A549 (cell line): ENCODE measurements at regions not wholly inside any gene's neighbourhood (a gene's known extent, or its start where the extent isn't known, plus 50 kb on each side); places are given as distances from the start of the nearest gene placed in this dataset.

ENCODE experiments used
- ATAC-seq, 2 experiments: fragments of 200-7000 bp in 1 of 2; fragments of >200 bp in 1 of 2; cut with Nextera tagmentation in 1 of 2; cut with Tn5 transposase in 1 of 2; 3 replicates each; pipeline versions ENCODE4 v1.8.0 to v1.9.1; 2018 to 2020; ENCODE audit warnings: mild to moderate bottlenecking in 1 of 2, moderate library complexity in 1 of 2
- CTCF ChIA-PET: fragments of 300-600 bp; sonication (Branson Sonifier 250); formaldehyde crosslinking; extraction: SDS; loops from one replicate; lab custom pipeline; 2021; ENCODE audit warnings: antibody characterized with exemption, inconsistent platforms; lab: Yijun Ruan, JAX
- POLR2A ChIA-PET: fragments of 350-600 bp; formaldehyde crosslinking; extraction: SDS; loops from one replicate; lab custom pipeline; 2021; ENCODE audit warnings: antibody characterized with exemption, inconsistent platforms; lab: Yijun Ruan, JAX
- DNase-seq, 2 experiments: peaks; one replicate each; pipeline versions ENCODE4 v3.0.0 to v3.0.0-alpha.2; 2011 to 2016; ENCODE audit warnings: low read depth in 1 of 2, low spot score in 1 of 2
- FAIRE-seq: peaks from 2 replicates; lab custom pipeline; 2011; peaks lifted over from hg19 to GRCh38; lab: Jason Lieb, UNC
- H3K27ac ChIP-seq, 2 experiments: fragments of >200 bp; sonication (Bioruptor Twin); formaldehyde crosslinking; 3 replicates each; pipeline ENCODE4 v1.5.1; 2016 to 2017
- H3K4me1 ChIP-seq: fragments of >200 bp; sonication (Bioruptor Twin); formaldehyde crosslinking; 3 replicates; pipeline ENCODE4 v1.6.1; 2016
- H3K4me2 ChIP-seq: fragments of >200 bp; sonication (Bioruptor Twin); formaldehyde crosslinking; 3 replicates; pipeline ENCODE4 v1.6.1; 2016
- H3K4me3 ChIP-seq: fragments of >200 bp; sonication (Bioruptor Twin); formaldehyde crosslinking; 3 replicates; pipeline ENCODE4 v1.5.1; 2016
- H3K9me3 ChIP-seq: fragments of >200 bp; sonication (Bioruptor Twin); formaldehyde crosslinking; 3 replicates; pipeline ENCODE4 v1.6.1; 2016
- CEBPB ChIP-seq, 2 experiments: fragments of >200 bp in 1 of 2; sonication (Bioruptor Twin) in 1 of 2; formaldehyde crosslinking in 1 of 2; IDR thresholded peaks; 2 replicates each; pipeline ENCODE4 v1.6.1; 2012 to 2016
- FOSB ChIP-seq: fragments of 250-450 bp; sonication (Bioruptor Pico); IDR thresholded peaks from 2 replicates; pipeline ENCODE4 v1.5.0; 2020; ENCODE audit warnings: mild to moderate bottlenecking, moderate library complexity
- GATA3 ChIP-seq: IDR thresholded peaks from 2 replicates; pipeline ENCODE4 v1.6.1; 2012; ENCODE audit warnings: borderline replicate concordance
- HOXB13 ChIP-seq: fragments of 250-450 bp; sonication (Bioruptor Pico); IDR thresholded peaks from 2 replicates; pipeline ENCODE4 v1.5.0; 2020; ENCODE audit warnings: low read depth, mild to moderate bottlenecking, moderate library complexity
- HOXB5 ChIP-seq: fragments of 250-450 bp; sonication (Bioruptor Pico); IDR thresholded peaks from 2 replicates; pipeline ENCODE4 v1.5.0; 2020; ENCODE audit warnings: mild to moderate bottlenecking, moderate library complexity
- JUN ChIP-seq, 2 experiments: fragments of >200 bp; sonication (Bioruptor Twin); formaldehyde crosslinking; IDR thresholded peaks; 2 replicates in 1 of 2; 3 replicates in 1 of 2; pipeline ENCODE4 v1.6.1; 2016 to 2017
- KDM5A ChIP-seq: fragments of 200-600 bp; sonication (generic); IDR thresholded peaks from 2 replicates; pipeline ENCODE4 v1.6.1; 2016; ENCODE audit warnings: antibody characterized with exemption, mild to moderate bottlenecking
- MYC ChIP-seq: IDR thresholded peaks from 2 replicates; pipeline ENCODE4 v1.6.1; 2012; ENCODE audit warnings: mild to moderate bottlenecking, inconsistent platforms, low read length, improper control_type of control experiment, borderline replicate concordance
- POLR2A ChIP-seq: IDR thresholded peaks from 2 replicates; pipeline ENCODE4 v1.6.1; 2012; ENCODE audit warnings: mild to moderate bottlenecking, low read length
- SREBF2 ChIP-seq: fragments of 450-650 bp; IDR thresholded peaks from 2 replicates; pipeline ENCODE4 v1.6.1; 2014; ENCODE audit warnings: mild to moderate bottlenecking, moderate library complexity
- ZNF302 ChIP-seq: fragments of 250-450 bp; sonication (Bioruptor Pico); IDR thresholded peaks from 2 replicates; pipeline ENCODE4 v1.9.0; 2021; ENCODE audit warnings: inconsistent platforms, mild to moderate bottlenecking, moderate library complexity
- WGBS: methylation state at CpG from one replicate; pipeline ENCODE4 v1.1.6; 2017; ENCODE audit errors: missing lambda C conversion rate; 5-methylcytosine and 5-hydroxymethylcytosine counted together
- TF ChIP-seq, protein P1 (sequence below): fragments of 250-450 bp; sonication (Bioruptor Pico); IDR thresholded peaks from 2 replicates; pipeline ENCODE4 v1.5.0; 2021; ENCODE audit warnings: mild to moderate bottlenecking, moderate library complexity, borderline replicate concordance
- TF ChIP-seq, protein P2 (sequence below): fragments of >200 bp; sonication (Bioruptor Twin); formaldehyde crosslinking; IDR thresholded peaks from 2 replicates; pipeline ENCODE4 v1.6.1; 2016
- TF ChIP-seq, protein P3 (sequence below): fragments of 450-650 bp; IDR thresholded peaks from 2 replicates; pipeline ENCODE4 v1.6.1; 2014; ENCODE audit warnings: antibody characterized with exemption
- TF ChIP-seq, protein P4 (sequence below): fragments of 250-450 bp; sonication (Bioruptor Pico); IDR thresholded peaks from 2 replicates; pipeline ENCODE4 v1.5.0; 2020; ENCODE audit warnings: low read depth, mild to moderate bottlenecking, moderate library complexity
- TF ChIP-seq, protein P5 (sequence below): IDR thresholded peaks from 2 replicates; pipeline ENCODE4 v1.6.1; 2012; ENCODE audit warnings: low read depth, borderline replicate concordance
- TF ChIP-seq, protein P6 (sequence below): fragments of >200 bp; sonication (Bioruptor Twin); formaldehyde crosslinking; IDR thresholded peaks from 3 replicates; pipeline ENCODE4 v1.5.1; 2016
- TF ChIP-seq, protein P7 (sequence below): IDR thresholded peaks from 2 replicates; pipeline ENCODE4 v1.6.1; 2012

DNA sequence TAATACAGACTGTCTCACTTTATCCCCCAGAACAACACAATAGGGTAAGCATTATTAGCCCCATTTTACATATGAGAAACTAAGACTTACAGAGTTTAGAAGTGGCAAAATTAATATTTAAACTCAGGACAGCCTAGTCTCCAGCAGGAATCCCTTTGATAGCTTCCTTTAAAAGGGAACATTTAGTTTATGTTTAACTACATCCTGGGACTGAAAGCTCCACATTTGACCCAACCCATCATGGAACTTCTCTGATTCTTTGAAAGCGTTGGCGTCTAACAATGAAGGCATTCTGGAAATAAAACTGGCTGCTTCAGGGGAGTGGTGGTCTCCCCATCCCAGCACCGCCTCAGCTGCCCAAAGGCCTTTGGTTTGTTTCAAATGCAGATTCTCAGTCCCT is 250.6 kb upstream of the NFIA start (continued):
- TF ChIP-seq, protein P1, sequence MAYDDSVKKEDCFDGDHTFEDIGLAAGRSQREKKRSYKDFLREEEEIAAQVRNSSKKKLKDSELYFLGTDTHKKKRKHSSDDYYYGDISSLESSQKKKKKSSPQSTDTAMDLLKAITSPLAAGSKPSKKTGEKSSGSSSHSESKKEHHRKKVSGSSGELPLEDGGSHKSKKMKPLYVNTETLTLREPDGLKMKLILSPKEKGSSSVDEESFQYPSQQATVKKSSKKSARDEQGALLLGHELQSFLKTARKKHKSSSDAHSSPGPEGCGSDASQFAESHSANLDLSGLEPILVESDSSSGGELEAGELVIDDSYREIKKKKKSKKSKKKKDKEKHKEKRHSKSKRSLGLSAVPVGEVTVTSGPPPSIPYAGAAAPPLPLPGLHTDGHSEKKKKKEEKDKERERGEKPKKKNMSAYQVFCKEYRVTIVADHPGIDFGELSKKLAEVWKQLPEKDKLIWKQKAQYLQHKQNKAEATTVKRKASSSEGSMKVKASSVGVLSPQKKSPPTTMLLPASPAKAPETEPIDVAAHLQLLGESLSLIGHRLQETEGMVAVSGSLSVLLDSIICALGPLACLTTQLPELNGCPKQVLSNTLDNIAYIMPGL (CRISPR knock-in tag) = no peak
- TF ChIP-seq, protein P2, sequence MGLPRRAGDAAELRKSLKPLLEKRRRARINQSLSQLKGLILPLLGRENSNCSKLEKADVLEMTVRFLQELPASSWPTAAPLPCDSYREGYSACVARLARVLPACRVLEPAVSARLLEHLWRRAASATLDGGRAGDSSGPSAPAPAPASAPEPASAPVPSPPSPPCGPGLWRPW = no peak

DNA sequence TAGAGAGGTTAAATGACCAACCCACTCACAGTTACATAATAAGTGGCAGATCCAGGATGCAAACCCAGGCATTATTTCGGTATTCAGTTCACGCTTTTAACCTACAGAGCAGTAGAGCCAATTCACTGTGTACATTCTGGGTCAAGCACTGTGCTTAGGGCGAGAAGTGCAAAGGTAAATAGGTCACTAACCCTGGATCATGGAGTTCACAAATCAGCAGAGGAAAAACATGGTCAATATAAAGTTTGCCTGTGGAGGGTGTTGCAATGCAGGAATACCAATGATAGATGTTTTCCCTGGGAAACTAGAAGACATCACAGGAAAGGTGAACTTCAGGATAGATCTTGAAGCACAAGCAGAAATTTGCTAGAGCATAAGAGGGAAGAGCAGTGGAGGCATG is 253.4 kb upstream of the NFIA start:
- no peak for FAIRE-seq

DNA sequence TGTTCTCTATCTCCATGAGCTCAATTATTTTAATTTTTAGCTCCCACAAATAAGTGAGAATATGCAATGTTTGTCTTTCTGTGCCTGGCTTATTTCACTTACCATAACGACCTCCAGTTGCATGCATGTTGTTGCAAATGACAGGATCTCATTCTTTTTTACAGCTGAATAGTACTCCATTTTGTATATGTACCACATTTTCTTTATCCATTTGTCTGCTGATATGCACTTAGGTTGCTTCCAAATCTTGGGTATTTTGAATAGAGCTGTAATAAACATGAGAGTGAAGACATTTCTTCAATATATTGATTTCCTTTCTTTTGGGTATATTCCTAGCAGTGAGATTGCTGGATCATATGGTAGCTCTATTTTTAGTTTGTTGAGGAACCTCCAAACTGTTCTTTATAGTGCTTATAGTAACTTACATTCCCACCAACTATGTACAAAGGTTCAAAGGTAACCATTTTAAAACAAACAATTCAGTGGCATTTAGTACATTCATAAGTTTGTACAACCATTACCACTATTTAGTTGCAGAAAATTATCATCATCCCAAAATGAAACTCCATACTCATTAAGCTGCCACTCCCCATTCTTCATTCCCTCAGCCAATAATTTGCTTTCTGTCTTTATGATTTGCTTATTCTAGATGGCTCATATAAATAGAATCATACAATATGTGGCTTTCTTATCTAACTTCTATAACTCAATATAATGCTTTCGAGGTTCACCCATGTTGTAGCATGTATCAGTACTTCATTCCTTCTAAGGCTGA is 255.9 kb upstream of the NFIA start:
- Histone ChIP-seq H3K4me2 (no peak overlapping the region), H3K4me1 (no peaks in the 10 kb centered on the region), H3K4me3 (no peak overlapping the region), H3K9me3 (no peaks in the 10 kb centered on the region), H3K27ac (no peak overlapping the region)
- FAIRE-seq (no peak), DNase-seq (no peak), ATAC-seq (no peak)
- ChIA-PET POLR2A (no interaction called here), CTCF (interaction anchor here (1.0 kb wide), 1 partner anchor 216 kb away, joined by 3 read pairs; no protein-coding TSS in a partner anchor)
- WGBS = 12% methylated on average over 2 of the region's 2 CpGs
- no peak for TF ChIP-seq HOXB13 (CRISPR knock-in tag)

More for the DNA sequence above, 253.4 kb upstream of the NFIA start:
- no peak overlapping the region for H3K4me2 ChIP-seq
- CTCF ChIA-PET = no interaction called here
- ATAC-seq = no peak
- H3K9me3 ChIP-seq = no peaks in the 10 kb centered on the region
- POLR2A ChIA-PET = no interaction called here
- no peak for DNase-seq
- TF ChIP-seq, protein P3, sequence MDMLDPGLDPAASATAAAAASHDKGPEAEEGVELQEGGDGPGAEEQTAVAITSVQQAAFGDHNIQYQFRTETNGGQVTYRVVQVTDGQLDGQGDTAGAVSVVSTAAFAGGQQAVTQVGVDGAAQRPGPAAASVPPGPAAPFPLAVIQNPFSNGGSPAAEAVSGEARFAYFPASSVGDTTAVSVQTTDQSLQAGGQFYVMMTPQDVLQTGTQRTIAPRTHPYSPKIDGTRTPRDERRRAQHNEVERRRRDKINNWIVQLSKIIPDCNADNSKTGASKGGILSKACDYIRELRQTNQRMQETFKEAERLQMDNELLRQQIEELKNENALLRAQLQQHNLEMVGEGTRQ = no peak
- no peak for TF ChIP-seq KDM5A
- TF ChIP-seq, protein P4, sequence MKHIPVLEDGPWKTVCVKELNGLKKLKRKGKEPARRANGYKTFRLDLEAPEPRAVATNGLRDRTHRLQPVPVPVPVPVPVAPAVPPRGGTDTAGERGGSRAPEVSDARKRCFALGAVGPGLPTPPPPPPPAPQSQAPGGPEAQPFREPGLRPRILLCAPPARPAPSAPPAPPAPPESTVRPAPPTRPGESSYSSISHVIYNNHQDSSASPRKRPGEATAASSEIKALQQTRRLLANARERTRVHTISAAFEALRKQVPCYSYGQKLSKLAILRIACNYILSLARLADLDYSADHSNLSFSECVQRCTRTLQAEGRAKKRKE (CRISPR knock-in tag) = no peak
- TF ChIP-seq, protein P2 = no peak
- TF ChIP-seq, all 56 proteins: peak for 0
- Histone ChIP-seq H3K27ac (no peak overlapping the region), H3K4me3 (no peak overlapping the region), H3K4me1 (no peaks in the 10 kb centered on the region)
- WGBS = 31% methylated on average over 3 of the region's 3 CpGs

DNA sequence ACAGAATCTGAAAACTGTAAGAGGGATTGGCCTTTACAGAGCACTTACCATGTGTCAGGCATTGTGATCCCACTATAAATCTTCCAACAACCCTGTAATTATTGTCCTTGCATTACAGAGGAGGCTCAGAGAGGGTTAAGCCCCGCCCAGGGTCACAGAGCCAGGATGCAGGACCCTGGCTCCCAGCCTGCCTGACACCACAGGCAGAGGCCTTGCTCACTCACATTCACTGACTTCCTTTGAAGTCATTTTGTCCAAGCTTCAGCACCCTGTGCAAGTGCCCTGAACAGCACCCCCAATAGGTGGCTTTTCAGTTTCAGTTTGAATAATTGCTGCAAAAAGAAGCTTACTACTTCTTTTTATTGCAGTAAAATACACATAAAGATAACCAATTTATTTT is 256.8 kb upstream of the NFIA start:
- Histone ChIP-seq H3K4me3 (no peak overlapping the region), H3K27ac (no peak overlapping the region), H3K4me2 (no peak overlapping the region), H3K4me1 (no peaks in the 10 kb centered on the region), H3K9me3 (no peaks in the 10 kb centered on the region)
- no peak for FAIRE-seq
- no peak for TF ChIP-seq JUN (IDR thresholded peaks at IDR 0.05)
- no peak for DNase-seq
- ChIA-PET CTCF (no interaction called here), POLR2A (no interaction called here)
- 11% methylated on average over 1 of the region's 1 CpG for WGBS
- ATAC-seq = no peak

DNA sequence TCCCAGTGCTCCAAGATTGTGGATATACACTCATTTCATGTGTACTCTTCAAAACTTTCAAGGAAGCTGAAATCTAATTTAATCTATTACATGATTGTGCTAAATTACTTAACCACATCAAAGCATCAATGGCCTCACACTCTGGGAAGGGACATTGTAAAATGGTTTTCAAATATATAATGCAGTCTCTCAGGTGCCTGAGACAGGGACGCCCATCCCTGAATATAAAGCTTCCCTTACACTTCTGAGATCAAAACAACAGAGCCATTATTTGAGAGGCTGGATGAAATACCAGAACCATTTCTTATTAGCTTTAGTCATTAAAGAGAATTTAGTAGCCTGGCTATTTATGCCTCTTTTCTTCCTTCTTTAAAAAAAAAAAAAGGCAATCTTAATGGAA is 259.2 kb upstream of the NFIA start:
- CTCF ChIA-PET = no interaction called here
- no peak overlapping the region for H3K4me2 ChIP-seq
- WGBS = 17% methylated on average over 1 of the region's 1 CpG
- TF ChIP-seq, protein P5, sequence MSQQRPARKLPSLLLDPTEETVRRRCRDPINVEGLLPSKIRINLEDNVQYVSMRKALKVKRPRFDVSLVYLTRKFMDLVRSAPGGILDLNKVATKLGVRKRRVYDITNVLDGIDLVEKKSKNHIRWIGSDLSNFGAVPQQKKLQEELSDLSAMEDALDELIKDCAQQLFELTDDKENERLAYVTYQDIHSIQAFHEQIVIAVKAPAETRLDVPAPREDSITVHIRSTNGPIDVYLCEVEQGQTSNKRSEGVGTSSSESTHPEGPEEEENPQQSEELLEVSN = no peak
- TF ChIP-seq, protein P6, sequence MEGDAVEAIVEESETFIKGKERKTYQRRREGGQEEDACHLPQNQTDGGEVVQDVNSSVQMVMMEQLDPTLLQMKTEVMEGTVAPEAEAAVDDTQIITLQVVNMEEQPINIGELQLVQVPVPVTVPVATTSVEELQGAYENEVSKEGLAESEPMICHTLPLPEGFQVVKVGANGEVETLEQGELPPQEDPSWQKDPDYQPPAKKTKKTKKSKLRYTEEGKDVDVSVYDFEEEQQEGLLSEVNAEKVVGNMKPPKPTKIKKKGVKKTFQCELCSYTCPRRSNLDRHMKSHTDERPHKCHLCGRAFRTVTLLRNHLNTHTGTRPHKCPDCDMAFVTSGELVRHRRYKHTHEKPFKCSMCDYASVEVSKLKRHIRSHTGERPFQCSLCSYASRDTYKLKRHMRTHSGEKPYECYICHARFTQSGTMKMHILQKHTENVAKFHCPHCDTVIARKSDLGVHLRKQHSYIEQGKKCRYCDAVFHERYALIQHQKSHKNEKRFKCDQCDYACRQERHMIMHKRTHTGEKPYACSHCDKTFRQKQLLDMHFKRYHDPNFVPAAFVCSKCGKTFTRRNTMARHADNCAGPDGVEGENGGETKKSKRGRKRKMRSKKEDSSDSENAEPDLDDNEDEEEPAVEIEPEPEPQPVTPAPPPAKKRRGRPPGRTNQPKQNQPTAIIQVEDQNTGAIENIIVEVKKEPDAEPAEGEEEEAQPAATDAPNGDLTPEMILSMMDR = no peak
- TF ChIP-seq ZNF302 (no peak), POLR2A (no peak), CEBPB (IDR thresholded peaks at IDR 0.05) (no peak), GATA3 (no peak), SREBF2 (no peak), HOXB5 (no peak), FOSB (CRISPR knock-in tag) (no peak), MYC (no peak)
- TF ChIP-seq, protein P2 = no peak
- TF ChIP-seq, protein P7, sequence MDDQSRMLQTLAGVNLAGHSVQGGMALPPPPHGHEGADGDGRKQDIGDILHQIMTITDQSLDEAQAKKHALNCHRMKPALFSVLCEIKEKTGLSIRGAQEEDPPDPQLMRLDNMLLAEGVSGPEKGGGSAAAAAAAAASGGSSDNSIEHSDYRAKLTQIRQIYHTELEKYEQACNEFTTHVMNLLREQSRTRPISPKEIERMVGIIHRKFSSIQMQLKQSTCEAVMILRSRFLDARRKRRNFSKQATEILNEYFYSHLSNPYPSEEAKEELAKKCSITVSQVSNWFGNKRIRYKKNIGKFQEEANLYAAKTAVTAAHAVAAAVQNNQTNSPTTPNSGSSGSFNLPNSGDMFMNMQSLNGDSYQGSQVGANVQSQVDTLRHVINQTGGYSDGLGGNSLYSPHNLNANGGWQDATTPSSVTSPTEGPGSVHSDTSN = no peak
- H3K27ac ChIP-seq = no peak overlapping the region
- DNase-seq = no peak
- H3K9me3 ChIP-seq = no peaks in the 10 kb centered on the region
- ATAC-seq = no peak
- POLR2A ChIA-PET = no interaction called here
- no peak overlapping the region for H3K4me3 ChIP-seq
- H3K4me1 ChIP-seq = no peaks in the 10 kb centered on the region
- no peak for FAIRE-seq
